Activated T-helper 2 cell treated with anti-CD3 and anti-CD28 coated beads, Interferon-gamma antibody, Interleukin-2, Interleukin-4, amounts not matched to agents 10 μg/mL and 5 μg/mL and 100 μg/mL, durations not matched to agents 14 hours and 24 hours and 36 hours (primary cell): ENCODE measurements at regions not wholly inside any gene's neighbourhood (a gene's known extent, or its start where the extent isn't known, plus 50 kb on each side); places are given as distances from the start of the nearest gene placed in this dataset.
"Not testable (repeated sequence)": the region's sequence is repeated elsewhere in the genome, so short reads cannot be mapped to it uniquely, and the experiment has no call there.

Source experiments
- DNase-seq: peaks from one replicate; pipeline ENCODE4 v3.0.0; 2021; ENCODE audit warnings: low spot score
- H3K27ac Mint-ChIP-seq: one replicate; pipeline ENCODE4 v1.8.0; 2021; ENCODE audit warnings: mixed read lengths
- H3K27me3 Mint-ChIP-seq: one replicate; pipeline ENCODE4 v1.8.0; 2021; ENCODE audit warnings: low read depth, mixed read lengths
- H3K36me3 Mint-ChIP-seq: one replicate; pipeline ENCODE4 v1.8.0; 2021; ENCODE audit warnings: low read depth, mixed read lengths
- H3K4me1 Mint-ChIP-seq: one replicate; pipeline ENCODE4 v1.8.0; 2021; ENCODE audit warnings: low read depth, mixed read lengths
- H3K4me3 Mint-ChIP-seq: one replicate; pipeline ENCODE4 v1.8.0; 2021; ENCODE audit warnings: low read depth, mild to moderate bottlenecking, moderate library complexity, mixed read lengths
- H3K9me3 Mint-ChIP-seq: one replicate; pipeline ENCODE4 v1.8.0; 2021; ENCODE audit warnings: mixed read lengths
- intact Hi-C: fragments of 100-400 bp; cut with micrococcal nuclease; formaldehyde crosslinking; loops from one replicate; pipeline ENCODE4 v1.15.1; 2023

- H3K36me3 Mint-ChIP-seq, DNase-seq: not testable (repeated sequence)
Measured at GRCh38 chr21:9035970-9036369, 1485.4 kb upstream of the TPTE start.

GRCh38 chr21:9036966-9037587, 1484.3 kb upstream of the TPTE start:
- H3K9me3 Mint-ChIP-seq, DNase-seq, H3K36me3 Mint-ChIP-seq, H3K4me1 Mint-ChIP-seq, H3K4me3 Mint-ChIP-seq, H3K27ac Mint-ChIP-seq, intact Hi-C loops, H3K27me3 Mint-ChIP-seq: not testable (repeated sequence)

More at GRCh38 chr21:9035970-9036369, 1485.4 kb upstream of the TPTE start:
- H3K27ac Mint-ChIP-seq, H3K4me3 Mint-ChIP-seq, intact Hi-C loops, H3K27me3 Mint-ChIP-seq, H3K4me1 Mint-ChIP-seq, H3K9me3 Mint-ChIP-seq: not testable (repeated sequence)

DNA sequence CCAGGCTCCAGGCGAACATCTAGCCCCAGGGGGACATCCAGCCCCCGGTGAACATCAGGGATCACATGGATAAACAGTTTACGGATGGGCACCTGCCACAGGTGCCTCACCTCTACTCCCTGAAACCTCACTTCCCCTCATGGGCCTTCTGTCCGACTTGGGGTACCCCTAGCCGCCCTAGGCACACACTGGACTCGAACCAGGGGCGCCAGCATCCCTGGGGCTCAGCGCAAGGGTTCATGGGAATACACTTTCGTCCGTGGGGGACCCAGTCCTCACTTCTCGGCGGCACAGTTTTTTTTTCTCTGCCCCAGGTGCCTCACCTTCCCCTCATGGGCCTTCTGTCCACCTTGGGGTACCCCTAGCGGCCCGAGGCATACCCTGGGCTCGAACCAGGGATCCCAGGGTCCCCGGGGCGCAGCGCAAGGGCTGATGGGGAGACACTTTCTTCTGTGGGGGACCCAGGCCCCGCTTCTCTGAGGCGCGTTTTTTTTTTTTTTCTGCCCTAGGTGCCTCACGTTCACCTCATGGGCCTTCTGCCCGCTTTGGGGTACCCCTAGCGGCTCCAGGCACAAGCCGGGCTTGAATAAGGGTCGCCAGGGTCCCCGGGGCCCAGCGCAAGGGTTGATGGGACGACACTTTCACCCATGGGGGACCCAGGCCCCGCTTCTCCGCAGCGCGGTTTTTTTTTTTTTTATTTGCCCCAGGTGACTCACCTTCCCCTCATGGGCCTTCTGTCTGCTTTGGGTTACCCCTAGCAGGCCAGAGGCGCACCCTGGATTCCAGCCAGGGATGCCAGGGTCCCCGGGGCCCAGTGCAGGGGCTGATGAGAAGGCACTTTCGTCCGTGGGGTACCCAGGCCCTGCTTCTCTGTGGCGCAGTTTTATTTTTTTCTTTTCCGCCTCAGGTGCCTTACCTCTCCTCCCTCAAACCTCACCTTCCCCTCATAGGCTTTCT, 1483.5 kb upstream of the TPTE start:
- H3K9me3 Mint-ChIP-seq, H3K27me3 Mint-ChIP-seq, H3K4me3 Mint-ChIP-seq, H3K27ac Mint-ChIP-seq, DNase-seq, H3K36me3 Mint-ChIP-seq, H3K4me1 Mint-ChIP-seq, intact Hi-C loops: not testable (repeated sequence)

- H3K27me3 Mint-ChIP-seq, DNase-seq, H3K27ac Mint-ChIP-seq, H3K4me1 Mint-ChIP-seq, H3K9me3 Mint-ChIP-seq, H3K36me3 Mint-ChIP-seq, H3K4me3 Mint-ChIP-seq, intact Hi-C loops: not testable (repeated sequence)
Measured at GRCh38 chr21:9039520-9040365, 1481.6 kb upstream of the TPTE start.

DNA sequence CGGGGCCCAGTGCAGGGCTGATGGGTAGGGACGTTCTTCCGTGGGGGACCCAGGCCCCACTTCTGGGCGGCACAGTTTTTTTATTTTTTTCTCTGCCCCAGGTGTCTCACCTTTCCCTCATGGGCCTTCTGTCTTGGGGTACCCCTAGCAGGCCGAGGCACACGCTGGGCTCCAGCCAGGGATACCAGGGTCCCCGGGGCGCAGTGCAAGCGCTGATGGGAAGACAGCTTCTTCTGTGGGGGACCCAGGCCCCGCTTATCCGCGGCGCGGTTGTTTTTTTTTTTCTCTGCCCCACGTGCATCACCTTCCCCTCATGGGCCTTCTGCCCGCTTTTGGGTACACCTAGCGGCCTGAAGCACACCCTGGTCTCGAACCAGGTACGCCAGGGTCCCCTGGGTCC, 1481.0 kb upstream of the TPTE start:
- H3K27ac Mint-ChIP-seq, H3K4me3 Mint-ChIP-seq, intact Hi-C loops, H3K27me3 Mint-ChIP-seq, H3K9me3 Mint-ChIP-seq, H3K36me3 Mint-ChIP-seq, H3K4me1 Mint-ChIP-seq, DNase-seq: not testable (repeated sequence)

GRCh38 chr21:9041175-9041948, 1480.0 kb upstream of the TPTE start:
- intact Hi-C loops, H3K9me3 Mint-ChIP-seq, H3K36me3 Mint-ChIP-seq, H3K4me1 Mint-ChIP-seq, H3K27ac Mint-ChIP-seq, H3K27me3 Mint-ChIP-seq, H3K4me3 Mint-ChIP-seq, DNase-seq: not testable (repeated sequence)

DNA sequence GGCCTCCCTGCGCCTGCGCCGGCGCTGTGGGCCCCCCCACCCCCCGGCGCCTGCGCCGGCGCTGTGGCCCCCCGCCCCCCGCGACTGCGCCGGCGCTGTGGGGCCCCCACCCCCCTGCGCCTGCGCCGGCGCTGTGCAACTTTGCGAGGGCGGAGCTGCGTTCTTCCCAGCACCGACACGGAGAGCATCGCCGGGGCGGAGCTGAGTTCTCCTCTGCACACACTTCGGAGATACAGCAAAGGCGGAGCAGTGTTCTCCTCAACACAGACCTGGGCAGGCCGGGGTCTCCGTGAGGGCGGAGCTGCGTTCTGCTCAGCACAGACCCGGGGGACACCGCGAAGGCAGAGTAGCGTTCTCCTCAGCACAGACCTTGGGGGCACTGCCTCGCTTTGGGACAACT, 1478.3 kb upstream of the TPTE start:
- not testable (repeated sequence) for H3K27me3 Mint-ChIP-seq, H3K4me1 Mint-ChIP-seq

GRCh38 chr21:9046870-9047269, 1474.5 kb upstream of the TPTE start:
- H3K4me3 Mint-ChIP-seq, intact Hi-C loops, H3K27ac Mint-ChIP-seq, H3K27me3 Mint-ChIP-seq, H3K36me3 Mint-ChIP-seq, H3K9me3 Mint-ChIP-seq, H3K4me1 Mint-ChIP-seq, DNase-seq: not testable (repeated sequence)

More for the DNA sequence above, 1478.3 kb upstream of the TPTE start:
- intact Hi-C loops, H3K36me3 Mint-ChIP-seq, H3K9me3 Mint-ChIP-seq, H3K27ac Mint-ChIP-seq, H3K4me3 Mint-ChIP-seq, DNase-seq: not testable (repeated sequence)

GRCh38 chr21:9067515-9067914, 1453.9 kb upstream of the TPTE start:
- intact Hi-C loops, H3K27ac Mint-ChIP-seq, H3K9me3 Mint-ChIP-seq, DNase-seq, H3K27me3 Mint-ChIP-seq, H3K4me1 Mint-ChIP-seq, H3K36me3 Mint-ChIP-seq, H3K4me3 Mint-ChIP-seq: not testable (repeated sequence)

DNA sequence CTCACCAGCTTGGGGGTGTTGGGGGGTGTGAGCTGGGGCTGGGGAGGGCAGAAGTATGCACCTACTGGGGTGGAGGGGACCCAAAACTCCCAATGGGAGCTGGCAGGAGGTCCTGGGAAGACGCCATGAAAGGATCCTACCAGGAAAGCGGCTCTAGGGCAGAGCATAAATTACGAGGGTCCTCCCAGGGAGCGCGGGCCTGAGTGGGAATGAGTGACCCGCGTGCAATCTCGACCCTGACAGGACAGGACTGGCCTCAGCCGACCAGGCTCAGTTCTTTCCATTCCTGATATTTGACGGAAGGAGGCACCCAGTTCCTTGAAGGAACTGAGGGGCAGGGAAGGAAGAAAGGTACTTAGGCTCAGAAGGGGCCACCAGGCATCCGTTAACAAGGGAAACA, 1452.8 kb upstream of the TPTE start:
- H3K4me3 Mint-ChIP-seq, H3K36me3 Mint-ChIP-seq, intact Hi-C loops, DNase-seq, H3K27ac Mint-ChIP-seq, H3K27me3 Mint-ChIP-seq, H3K4me1 Mint-ChIP-seq, H3K9me3 Mint-ChIP-seq: not testable (repeated sequence)

- H3K4me1 Mint-ChIP-seq, H3K36me3 Mint-ChIP-seq, H3K27ac Mint-ChIP-seq, H3K9me3 Mint-ChIP-seq, intact Hi-C loops, H3K4me3 Mint-ChIP-seq, DNase-seq, H3K27me3 Mint-ChIP-seq: not testable (repeated sequence)
Measured at GRCh38 chr21:9070703-9071102, 1450.7 kb upstream of the TPTE start.

- H3K4me3 Mint-ChIP-seq, H3K27ac Mint-ChIP-seq, H3K9me3 Mint-ChIP-seq, H3K4me1 Mint-ChIP-seq, H3K27me3 Mint-ChIP-seq, DNase-seq, intact Hi-C loops, H3K36me3 Mint-ChIP-seq: not testable (repeated sequence)
Measured at GRCh38 chr21:9073010-9073409, 1448.4 kb upstream of the TPTE start.
